ENCODE measurements at regions not wholly inside any gene's neighbourhood (a gene's known extent, or its start where the extent isn't known, plus 50 kb on each side); places are given as distances from the start of the nearest gene placed in this dataset.

DNA sequence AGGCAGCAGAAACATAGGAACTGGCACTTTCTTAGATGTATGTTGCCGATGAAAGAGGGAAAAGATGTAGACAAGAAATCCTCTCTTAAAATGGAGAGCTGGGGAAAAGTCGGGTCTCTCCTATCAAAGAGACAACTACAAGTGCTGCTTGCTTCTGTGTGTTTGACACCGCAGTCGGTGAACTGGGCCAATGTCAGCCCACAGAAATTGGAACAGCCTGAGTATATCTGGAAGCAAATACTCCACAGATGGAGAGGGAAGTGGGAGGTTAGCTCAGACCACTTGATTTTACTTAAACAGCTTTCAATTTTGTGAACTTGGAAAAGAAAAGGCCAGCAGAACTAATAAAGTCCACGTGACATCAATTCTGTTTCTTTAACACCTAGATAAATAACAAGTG is 230.9 kb upstream of the FAT1 start:
- no peaks in the 10 kb centered on the region for H3K4me1 ChIP-seq (ENCODE audit: control insufficient read depth in 2 of 2, insufficient read depth in 2 of 2, low read length in 2 of 2)
- 94% methylated on average over 5 of the region's 5 CpGs for WGBS
- no peak overlapping the region for H3K27ac ChIP-seq (ENCODE audit: low read depth in 1 of 2, low read length in 1 of 2)
- peaks cover 3 to 4% of the 10 kb centered on the region in 2 donors for H3K9me3 ChIP-seq (ENCODE audit: control insufficient read depth in 2 of 2, insufficient read depth in 1 of 2, low read length in 1 of 2)
- no peaks in the 10 kb centered on the region for H3K36me3 ChIP-seq (ENCODE audit: control insufficient read depth in 2 of 2, insufficient read depth in 2 of 2, low read length in 1 of 2)
- DNase-seq (ENCODE audit: low read depth in 6 of 9, low spot score in 9 of 9), result no peak
- no peak overlapping the region for H3K4me3 ChIP-seq (ENCODE audit: low read length in 2 of 2)
- H3K27me3 ChIP-seq (ENCODE audit: control insufficient read depth in 2 of 2, insufficient read depth in 1 of 2, low read length in 1 of 2), result no peaks in the 10 kb centered on the region

DNA sequence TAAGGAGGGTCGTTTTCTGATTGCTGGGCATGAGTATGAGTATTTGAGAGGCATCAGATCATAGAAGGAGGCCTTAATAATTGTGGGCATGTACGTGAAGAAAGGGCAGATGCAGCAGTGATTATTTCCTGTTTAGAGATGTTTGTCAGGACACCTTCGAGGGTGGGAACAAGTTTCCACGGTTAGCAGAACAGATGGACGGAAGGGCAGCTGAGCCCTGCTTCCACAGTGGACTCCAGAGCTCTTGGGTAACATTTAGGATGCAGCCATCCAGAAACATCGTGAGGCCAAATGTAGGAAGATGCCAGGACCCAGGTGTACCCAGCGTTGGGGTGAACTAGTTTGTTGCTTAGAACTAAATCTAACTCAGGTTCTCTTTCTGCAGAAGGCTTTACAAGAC is 231.3 kb upstream of the FAT1 start:
- Histone ChIP-seq H3K36me3 (ENCODE audit: control insufficient read depth in 2 of 2, insufficient read depth in 2 of 2, low read length in 1 of 2) (no peaks in the 10 kb centered on the region), H3K9me3 (ENCODE audit: control insufficient read depth in 2 of 2, insufficient read depth in 1 of 2, low read length in 1 of 2) (peaks cover 3 to 4% of the 10 kb centered on the region in 2 donors), H3K27me3 (ENCODE audit: control insufficient read depth in 2 of 2, insufficient read depth in 1 of 2, low read length in 1 of 2) (no peaks in the 10 kb centered on the region), H3K4me1 (ENCODE audit: control insufficient read depth in 2 of 2, insufficient read depth in 2 of 2, low read length in 2 of 2) (no peaks in the 10 kb centered on the region), H3K27ac (ENCODE audit: low read depth in 1 of 2, low read length in 1 of 2) (no peak overlapping the region), H3K4me3 (ENCODE audit: low read length in 2 of 2) (no peak overlapping the region)
- DNase-seq (ENCODE audit: low read depth in 6 of 9, low spot score in 9 of 9), result no peak
- 84% methylated on average over 7 of the region's 7 CpGs for WGBS

DNA sequence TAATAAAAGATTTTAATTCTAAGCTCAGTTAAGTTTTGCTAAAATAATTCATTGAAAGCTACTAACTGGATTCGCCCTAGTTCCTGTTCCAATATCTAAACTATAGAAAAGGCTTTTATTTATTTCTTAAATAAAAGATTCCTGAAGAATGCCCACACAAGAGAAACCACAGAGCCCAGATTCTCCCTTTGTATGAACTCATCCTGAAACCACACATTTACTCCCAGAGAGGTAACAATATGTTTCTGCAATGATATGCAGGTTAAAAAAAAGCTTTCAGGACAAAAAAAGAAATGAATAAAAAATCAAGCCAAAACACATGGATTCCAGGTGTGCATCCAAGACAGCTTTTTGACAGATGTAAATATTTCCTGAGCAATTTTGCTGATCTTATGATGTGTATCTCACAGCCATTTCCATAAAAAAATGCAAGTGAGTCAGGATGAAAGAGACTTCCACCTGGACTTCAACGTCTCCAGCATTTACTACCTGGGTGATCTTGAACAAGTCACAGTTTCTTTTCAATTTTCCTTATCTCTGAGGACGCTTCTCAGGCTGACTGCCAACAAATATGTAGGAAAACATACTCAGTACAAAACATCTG is 234.4 kb upstream of the FAT1 start:
- no peaks in the 10 kb centered on the region for H3K27me3 ChIP-seq (ENCODE audit: control insufficient read depth in 2 of 2, insufficient read depth in 1 of 2, low read length in 1 of 2)
- H3K36me3 ChIP-seq (ENCODE audit: control insufficient read depth in 2 of 2, insufficient read depth in 2 of 2, low read length in 1 of 2), result no peaks in the 10 kb centered on the region
- no peaks in the 10 kb centered on the region for H3K4me1 ChIP-seq (ENCODE audit: control insufficient read depth in 2 of 2, insufficient read depth in 2 of 2, low read length in 2 of 2)
- no peak overlapping the region for H3K27ac ChIP-seq (ENCODE audit: low read depth in 1 of 2, low read length in 1 of 2)
- 83% methylated on average over 3 of the region's 3 CpGs for WGBS
- H3K4me3 ChIP-seq (ENCODE audit: low read length in 2 of 2), result no peak overlapping the region
- DNase-seq (ENCODE audit: low read depth in 6 of 9, low spot score in 9 of 9), result no peak
- H3K9me3 ChIP-seq (ENCODE audit: control insufficient read depth in 2 of 2, insufficient read depth in 1 of 2, low read length in 1 of 2), result peaks cover 3 to 4% of the 10 kb centered on the region in 2 donors

DNA sequence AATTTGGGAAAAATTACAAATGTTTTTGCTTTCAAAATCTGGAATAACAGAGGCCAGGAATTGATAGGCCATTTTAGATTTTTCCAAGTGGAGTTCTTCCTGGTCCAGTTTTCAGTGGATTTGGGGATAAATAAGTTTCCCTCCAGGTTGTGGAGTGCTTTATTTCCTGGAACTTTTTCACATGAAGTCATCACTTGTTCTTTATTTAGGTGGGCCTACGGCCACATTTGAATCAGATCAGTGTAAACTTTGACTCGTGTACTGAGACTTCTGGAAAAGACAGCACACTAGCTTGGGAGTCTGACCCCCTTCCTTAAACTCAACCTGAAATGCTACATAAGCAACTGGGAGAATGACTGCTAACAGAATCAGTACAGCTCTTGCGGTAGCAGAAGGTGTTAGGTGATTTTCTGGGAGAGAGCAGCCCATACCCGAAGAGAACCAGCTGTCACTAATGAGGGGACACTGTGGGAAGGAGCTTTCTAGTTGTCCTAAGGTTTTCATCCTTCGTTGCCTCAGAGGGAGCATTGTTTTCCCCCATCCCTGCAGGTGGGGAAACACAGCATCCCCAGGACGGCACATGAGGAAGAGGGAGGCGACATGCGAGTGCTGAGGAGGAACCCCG is 235.2 kb upstream of the FAT1 start:
- H3K4me3 ChIP-seq (ENCODE audit: low read length in 2 of 2), result no peak overlapping the region
- no peaks in the 10 kb centered on the region for H3K36me3 ChIP-seq (ENCODE audit: control insufficient read depth in 2 of 2, insufficient read depth in 2 of 2, low read length in 1 of 2)
- peaks cover 2 to 4% of the 10 kb centered on the region in 2 donors for H3K9me3 ChIP-seq (ENCODE audit: control insufficient read depth in 2 of 2, insufficient read depth in 1 of 2, low read length in 1 of 2)
- DNase-seq (ENCODE audit: low read depth in 6 of 9, low spot score in 9 of 9), result no peak
- 94% methylated on average over 9 of the region's 9 CpGs for WGBS
- no peak overlapping the region for H3K27ac ChIP-seq (ENCODE audit: low read depth in 1 of 2, low read length in 1 of 2)
- H3K4me1 ChIP-seq (ENCODE audit: control insufficient read depth in 2 of 2, insufficient read depth in 2 of 2, low read length in 2 of 2), result no peaks in the 10 kb centered on the region
- H3K27me3 ChIP-seq (ENCODE audit: control insufficient read depth in 2 of 2, insufficient read depth in 1 of 2, low read length in 1 of 2), result no peaks in the 10 kb centered on the region

DNA sequence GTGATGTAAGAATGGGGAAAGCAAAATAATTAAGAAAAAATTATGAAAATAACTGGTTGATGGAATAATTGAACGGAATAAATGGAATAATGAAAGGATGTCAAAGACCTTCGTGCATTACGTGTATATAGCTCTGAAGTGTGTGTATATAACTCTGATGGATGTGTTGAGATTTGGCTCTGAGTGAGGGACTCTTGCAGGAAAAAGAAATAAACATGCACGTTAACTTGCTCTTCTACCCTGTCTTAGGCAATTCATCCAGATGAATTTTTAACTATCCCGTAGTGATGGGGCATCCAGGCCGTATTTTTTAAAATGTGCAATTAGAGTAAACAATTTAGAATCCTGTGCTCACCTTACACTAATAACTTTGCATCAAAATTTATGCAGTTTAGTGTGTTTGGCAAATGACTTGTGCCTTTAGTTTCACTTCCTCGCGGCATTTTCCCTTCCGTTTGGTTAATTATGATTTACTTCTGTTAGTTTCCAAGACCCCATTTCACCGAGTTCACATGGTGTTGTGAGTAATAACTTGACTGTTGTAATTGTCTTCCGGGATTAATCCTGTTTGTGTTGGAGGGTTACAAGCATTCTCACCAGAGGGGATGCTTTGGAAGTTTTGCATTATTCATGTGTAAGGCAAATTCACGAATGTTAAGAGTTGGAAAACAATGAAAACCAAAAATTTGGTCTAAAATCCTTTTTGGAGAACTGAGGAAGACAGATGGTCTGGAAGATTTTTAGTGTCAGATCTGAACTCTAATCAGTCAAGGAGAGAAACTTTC is 256.5 kb upstream of the FAT1 start:
- no peaks in the 10 kb centered on the region for H3K27me3 ChIP-seq (ENCODE audit: control insufficient read depth in 2 of 2, insufficient read depth in 1 of 2, low read length in 1 of 2)
- H3K4me3 ChIP-seq (ENCODE audit: low read length in 2 of 2), result no peak overlapping the region
- no peaks in the 10 kb centered on the region for H3K36me3 ChIP-seq (ENCODE audit: control insufficient read depth in 2 of 2, insufficient read depth in 2 of 2, low read length in 1 of 2)
- no peak overlapping the region for H3K27ac ChIP-seq (ENCODE audit: low read depth in 1 of 2, low read length in 1 of 2)
- H3K9me3 ChIP-seq (ENCODE audit: control insufficient read depth in 2 of 2, insufficient read depth in 1 of 2, low read length in 1 of 2), result peaks cover 0 to 4% of the 10 kb centered on the region in 2 donors
- DNase-seq (ENCODE audit: low read depth in 6 of 9, low spot score in 9 of 9), result no peak
- no peaks in the 10 kb centered on the region for H3K4me1 ChIP-seq (ENCODE audit: control insufficient read depth in 2 of 2, insufficient read depth in 2 of 2, low read length in 2 of 2)
- 83% methylated on average over 12 of the region's 12 CpGs for WGBS

DNA sequence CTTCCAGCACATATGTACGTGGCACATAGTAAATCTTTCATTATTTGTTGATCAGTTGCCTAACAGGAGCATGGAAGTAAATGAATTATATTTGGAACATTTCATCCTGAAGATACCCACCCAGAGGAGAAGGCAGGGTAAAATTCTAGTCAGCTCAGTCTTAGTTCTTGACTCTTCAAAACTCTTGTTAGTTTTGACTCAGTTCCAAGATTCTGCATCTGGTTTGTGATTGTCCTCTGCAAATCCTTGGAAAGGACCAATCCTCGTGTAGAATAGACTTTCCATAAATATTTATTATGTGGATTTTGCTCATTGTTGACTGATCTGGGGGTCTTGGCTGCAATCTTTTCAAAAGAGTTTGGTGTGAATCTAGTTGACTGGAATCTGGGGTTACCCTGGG is 257.5 kb upstream of the FAT1 start:
- Histone ChIP-seq H3K4me1 (ENCODE audit: control insufficient read depth in 2 of 2, insufficient read depth in 2 of 2, low read length in 2 of 2) (no peaks in the 10 kb centered on the region), H3K36me3 (ENCODE audit: control insufficient read depth in 2 of 2, insufficient read depth in 2 of 2, low read length in 1 of 2) (no peaks in the 10 kb centered on the region), H3K27ac (ENCODE audit: low read depth in 1 of 2, low read length in 1 of 2) (no peak overlapping the region), H3K4me3 (ENCODE audit: low read length in 2 of 2) (no peak overlapping the region), H3K9me3 (ENCODE audit: control insufficient read depth in 2 of 2, insufficient read depth in 1 of 2, low read length in 1 of 2) (peaks cover 0 to 4% of the 10 kb centered on the region in 2 donors), H3K27me3 (ENCODE audit: control insufficient read depth in 2 of 2, insufficient read depth in 1 of 2, low read length in 1 of 2) (no peaks in the 10 kb centered on the region)
- 79% methylated on average over 2 of the region's 2 CpGs for WGBS
- DNase-seq (ENCODE audit: low read depth in 6 of 9, low spot score in 9 of 9), result no peak

DNA sequence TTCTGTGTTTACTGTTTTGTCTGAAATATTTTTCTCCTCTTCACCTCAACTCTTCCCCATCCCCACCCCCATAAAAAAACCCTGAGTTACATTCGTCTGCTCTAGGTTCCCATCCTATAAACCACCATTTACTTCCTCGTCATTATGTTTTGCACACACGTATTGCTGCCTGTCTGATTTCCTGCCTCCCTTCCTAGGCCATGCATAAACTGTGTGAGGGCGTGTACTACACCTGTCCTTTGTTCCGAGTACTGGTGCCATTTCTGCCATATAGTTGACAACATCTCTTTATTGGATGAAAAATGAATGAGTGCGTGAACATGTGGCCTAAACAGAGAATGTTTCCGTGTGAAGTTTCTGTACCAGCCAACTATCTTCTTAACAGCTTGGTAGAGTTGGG is 258.5 kb upstream of the FAT1 start:
- WGBS, result 80% methylated on average over 7 of the region's 7 CpGs
- Histone ChIP-seq H3K27ac (ENCODE audit: low read depth in 1 of 2, low read length in 1 of 2) (no peak overlapping the region), H3K4me3 (ENCODE audit: low read length in 2 of 2) (no peak overlapping the region), H3K27me3 (ENCODE audit: control insufficient read depth in 2 of 2, insufficient read depth in 1 of 2, low read length in 1 of 2) (no peaks in the 10 kb centered on the region), H3K4me1 (ENCODE audit: control insufficient read depth in 2 of 2, insufficient read depth in 2 of 2, low read length in 2 of 2) (no peaks in the 10 kb centered on the region), H3K9me3 (ENCODE audit: control insufficient read depth in 2 of 2, insufficient read depth in 1 of 2, low read length in 1 of 2) (peaks cover 0 to 4% of the 10 kb centered on the region in 2 donors), H3K36me3 (ENCODE audit: control insufficient read depth in 2 of 2, insufficient read depth in 2 of 2, low read length in 1 of 2) (no peaks in the 10 kb centered on the region)
- no peak for DNase-seq (ENCODE audit: low read depth in 6 of 9, low spot score in 9 of 9)

DNA sequence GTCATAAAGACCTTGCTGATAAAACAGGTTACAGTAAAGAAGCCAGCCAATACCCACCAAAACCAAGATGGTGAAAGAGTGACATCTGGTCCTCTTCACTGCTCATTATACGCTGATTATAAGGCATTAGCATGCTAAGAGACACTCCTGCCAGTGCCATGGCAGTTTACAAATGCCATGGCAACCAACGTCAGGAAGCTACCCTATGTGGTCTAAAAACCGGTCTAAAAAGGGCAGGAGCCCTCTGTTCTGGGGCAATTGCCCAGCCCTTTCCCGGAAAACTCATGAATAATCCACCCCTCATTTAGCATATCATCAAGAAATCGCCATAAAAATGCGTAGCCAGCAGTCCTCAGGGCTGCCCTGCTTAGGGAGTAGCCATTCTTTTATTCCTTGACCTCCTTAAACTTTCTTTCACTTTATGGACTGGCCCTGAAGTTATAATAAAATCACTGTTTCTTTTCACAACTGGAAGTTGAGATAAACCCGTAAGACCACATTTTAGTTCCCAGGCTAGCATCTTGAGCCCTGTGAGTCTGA is 260.5 kb upstream of the FAT1 start:
- H3K4me3 ChIP-seq (ENCODE audit: low read length in 2 of 2), result no peak overlapping the region
- DNase-seq (ENCODE audit: low read depth in 6 of 9, low spot score in 9 of 9), result no peak
- no peak overlapping the region for H3K27ac ChIP-seq (ENCODE audit: low read depth in 1 of 2, low read length in 1 of 2)
- peaks cover 0 to 7% of the 10 kb centered on the region in 2 donors for H3K9me3 ChIP-seq (ENCODE audit: control insufficient read depth in 2 of 2, insufficient read depth in 1 of 2, low read length in 1 of 2)
- H3K27me3 ChIP-seq (ENCODE audit: control insufficient read depth in 2 of 2, insufficient read depth in 1 of 2, low read length in 1 of 2), result no peaks in the 10 kb centered on the region
- 79% methylated on average over 7 of the region's 7 CpGs for WGBS
- H3K4me1 ChIP-seq (ENCODE audit: control insufficient read depth in 2 of 2, insufficient read depth in 2 of 2, low read length in 2 of 2), result no peaks in the 10 kb centered on the region
- H3K36me3 ChIP-seq (ENCODE audit: control insufficient read depth in 2 of 2, insufficient read depth in 2 of 2, low read length in 1 of 2), result no peaks in the 10 kb centered on the region

DNA sequence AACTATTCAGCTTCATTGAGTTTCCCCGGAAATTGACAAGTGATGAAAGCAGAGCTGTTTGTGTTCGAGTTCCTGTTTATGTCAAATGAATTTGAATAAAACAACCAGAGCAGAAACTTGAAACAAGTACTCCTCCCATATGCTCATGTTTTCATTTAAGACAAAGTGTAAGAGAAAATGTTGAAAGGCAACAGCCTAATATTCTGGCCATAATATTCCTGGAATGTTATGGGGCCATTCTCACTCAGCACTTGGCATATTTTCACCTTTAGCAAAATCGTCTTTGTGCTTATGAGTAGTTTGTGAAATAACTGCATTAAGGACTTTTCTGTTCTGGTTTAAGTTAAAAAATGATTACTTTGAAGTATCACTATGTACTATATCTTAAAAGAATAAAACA is 276.0 kb upstream of the FAT1 start:
- WGBS, result 86% methylated on average over 3 of the region's 3 CpGs
- DNase-seq (ENCODE audit: low read depth in 6 of 9, low spot score in 9 of 9), result no peak
- Histone ChIP-seq H3K27me3 (ENCODE audit: control insufficient read depth in 2 of 2, insufficient read depth in 1 of 2, low read length in 1 of 2) (no peaks in the 10 kb centered on the region), H3K4me3 (ENCODE audit: low read length in 2 of 2) (no peak overlapping the region), H3K27ac (ENCODE audit: low read depth in 1 of 2, low read length in 1 of 2) (no peak overlapping the region), H3K4me1 (ENCODE audit: control insufficient read depth in 2 of 2, insufficient read depth in 2 of 2, low read length in 2 of 2) (no peaks in the 10 kb centered on the region), H3K36me3 (ENCODE audit: control insufficient read depth in 2 of 2, insufficient read depth in 2 of 2, low read length in 1 of 2) (no peaks in the 10 kb centered on the region), H3K9me3 (ENCODE audit: control insufficient read depth in 2 of 2, insufficient read depth in 1 of 2, low read length in 1 of 2) (peaks cover 0 to 2% of the 10 kb centered on the region in 2 donors)

Data from thymus (tissue), 11 donors.